Stromal cell of bone marrow (primary cell): ENCODE measurements at regions not wholly inside any gene's neighbourhood (a gene's known extent, or its start where the extent isn't known, plus 50 kb on each side); places are given as distances from the start of the nearest gene placed in this dataset.
A peak's percentile ranks its signal among the peaks of the same experiment; 100 is the strongest.

Experiments
- DNase-seq: peaks from one replicate; pipeline ENCODE4 v3.0.0-alpha.2; 2012; ENCODE audit warnings: low read depth

DNA sequence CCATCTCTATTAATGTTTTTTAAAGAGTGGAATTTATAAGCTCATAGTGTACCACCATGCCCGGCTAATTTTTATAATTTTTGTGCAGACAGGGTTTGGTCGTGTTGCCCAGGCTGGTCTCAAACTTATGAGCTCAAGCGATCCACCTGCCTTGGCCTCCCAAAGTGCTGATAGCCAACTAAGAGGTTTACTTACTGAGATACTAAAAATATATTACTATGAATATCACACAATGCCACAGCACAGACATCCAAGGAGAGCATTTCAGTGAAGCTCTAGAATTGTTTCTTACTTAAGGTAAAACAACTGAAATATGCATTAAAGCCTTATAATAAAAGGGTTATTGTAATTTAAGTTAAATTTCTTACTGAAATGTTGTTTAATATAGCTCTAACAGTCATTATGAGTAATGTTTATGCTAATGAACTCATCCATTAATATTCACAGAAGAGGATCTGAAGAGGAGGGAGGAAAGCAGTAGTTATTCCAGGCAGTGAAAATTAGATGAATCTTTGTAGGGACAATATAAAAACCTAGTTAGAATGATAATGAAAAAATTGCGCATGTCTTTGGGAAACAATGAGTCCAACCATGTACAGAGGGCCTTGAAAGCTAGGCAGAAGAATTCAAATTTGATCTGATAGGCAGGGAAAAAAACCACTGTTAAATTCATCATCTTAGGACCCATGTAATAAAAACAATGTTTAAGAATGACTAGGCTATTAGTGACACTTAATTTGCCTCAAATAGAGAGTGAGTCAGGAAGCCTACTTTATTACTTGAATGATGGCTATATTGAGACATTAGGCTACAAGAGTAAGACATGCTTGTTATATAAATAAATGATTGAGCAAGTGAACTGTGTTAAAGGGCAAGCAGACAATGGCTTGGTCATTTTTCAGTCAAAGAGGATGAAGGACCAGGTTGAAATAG lies 99.2 kb downstream of the SLC41A2 start:
- peak; percentile 50 for DNase-seq

- no peak for DNase-seq
Measured at GRCh38 chr12:104856531-104856930, 101.6 kb downstream of the SLC41A2 start.

DNA sequence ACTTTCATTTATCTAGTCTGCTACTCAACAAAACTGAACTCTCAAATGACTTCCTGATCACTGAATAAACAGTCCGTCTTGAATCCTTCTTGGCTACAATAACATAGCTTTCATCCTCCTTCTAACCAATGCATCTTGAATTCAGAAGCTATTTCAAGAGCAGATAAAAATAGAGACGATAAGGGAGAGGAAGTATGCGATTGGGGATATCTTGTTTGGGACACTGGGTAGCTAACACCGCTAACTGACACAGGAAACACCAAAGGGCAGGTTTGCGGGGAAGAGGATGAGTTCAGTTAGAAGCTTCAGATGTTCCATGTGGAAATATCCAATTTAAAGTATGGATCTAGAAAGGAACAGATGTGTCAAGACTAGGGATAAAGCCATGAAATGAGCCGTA lies 102.5 kb downstream of the SLC41A2 start:
- DNase-seq, result no peak

GRCh38 chr12:104852896-104853295 lies 105.2 kb downstream of the SLC41A2 start:
- DNase-seq, result no peak

GRCh38 chr12:104852102-104852501 lies 106.0 kb downstream of the SLC41A2 start:
- no peak for DNase-seq

- DNase-seq, result no peak
Measured at GRCh38 chr12:104850781-104851180, 107.3 kb downstream of the SLC41A2 start.

DNA sequence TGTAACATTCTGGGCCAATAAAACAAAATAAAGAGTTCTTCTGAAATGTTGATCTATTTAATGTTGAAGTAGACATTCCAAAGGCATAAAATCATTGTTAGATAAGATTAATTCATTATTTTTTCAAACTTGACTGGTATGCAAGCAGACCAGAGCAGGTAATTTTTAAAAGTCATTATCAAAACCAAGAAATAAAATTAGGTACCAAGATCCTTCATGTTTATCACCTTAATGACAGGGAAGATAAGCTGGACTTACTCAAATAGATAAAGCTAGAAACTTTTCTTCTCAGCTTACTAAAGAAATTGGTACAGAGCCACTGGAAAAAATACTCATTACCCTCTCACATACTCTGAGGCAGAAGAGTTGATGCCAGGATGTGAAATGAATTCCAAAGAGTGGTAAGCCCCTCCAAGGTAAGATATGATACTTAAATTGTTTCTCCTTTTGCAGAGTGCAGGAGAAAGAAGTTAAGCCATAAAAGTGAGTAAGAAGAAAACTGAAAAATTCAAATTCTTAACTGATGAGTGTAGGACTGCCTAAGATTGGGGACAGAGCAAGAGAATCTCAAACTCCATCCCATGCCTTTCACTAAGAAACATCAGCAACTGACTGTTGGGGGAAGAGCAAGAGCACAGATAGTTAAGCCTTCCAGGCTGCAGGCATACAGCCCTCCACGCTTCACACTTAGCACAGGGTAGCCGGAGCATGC lies 111.9 kb downstream of the SLC41A2 start:
- peak; percentile 6 for DNase-seq

DNA sequence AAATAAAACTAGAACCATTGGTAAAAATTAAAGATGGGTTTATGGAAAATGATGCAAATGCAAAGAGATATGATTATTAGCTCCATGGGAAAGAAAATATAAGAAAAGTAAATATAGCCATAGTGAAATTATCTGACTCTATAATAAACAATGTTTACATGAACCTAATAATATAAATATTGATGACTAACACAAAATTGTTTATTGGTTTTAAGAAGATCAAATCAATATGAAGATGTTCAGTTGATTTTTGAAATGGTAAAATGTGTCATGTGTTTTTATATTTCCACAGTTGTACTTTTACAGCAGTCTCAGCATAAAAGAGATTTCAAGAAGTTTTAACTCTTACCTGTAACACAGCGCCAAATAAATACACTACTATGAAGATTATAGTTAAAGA lies 114.0 kb downstream of the SLC41A2 start:
- no peak for DNase-seq

GRCh38 chr12:104840262-104840661 lies 117.8 kb downstream of the SLC41A2 start:
- DNase-seq, result no peak

GRCh38 chr12:104835317-104835716 lies 122.8 kb downstream of the SLC41A2 start:
- DNase-seq, result no peak

- DNase-seq, result no peak
Measured at GRCh38 chr12:104834607-104835006, 123.5 kb downstream of the SLC41A2 start.

DNA sequence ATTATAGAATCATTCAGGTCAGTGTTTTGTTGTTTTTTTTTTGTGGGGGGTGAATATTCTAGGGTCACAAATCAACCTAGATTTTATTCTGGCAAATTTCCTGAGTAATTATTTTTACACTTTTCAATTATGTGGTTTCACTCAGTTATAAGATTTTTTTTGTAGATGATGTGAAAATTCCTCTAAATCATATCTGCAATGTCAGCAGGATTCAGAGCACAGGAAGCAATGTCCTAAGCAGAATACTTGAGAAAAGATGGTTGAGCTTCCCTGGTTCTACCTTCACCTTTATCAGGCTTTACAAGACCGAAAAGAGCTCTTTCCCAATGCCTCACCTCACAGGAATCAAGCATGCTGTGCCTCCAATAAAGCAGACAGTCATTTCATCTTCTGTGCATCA lies 124.3 kb downstream of the SLC41A2 start:
- DNase-seq, result no peak

GRCh38 chr12:104828015-104828414 lies 130.1 kb downstream of the SLC41A2 start:
- no peak for DNase-seq

- no peak for DNase-seq
Measured at GRCh38 chr12:104827587-104827986, 130.5 kb downstream of the SLC41A2 start.

DNA sequence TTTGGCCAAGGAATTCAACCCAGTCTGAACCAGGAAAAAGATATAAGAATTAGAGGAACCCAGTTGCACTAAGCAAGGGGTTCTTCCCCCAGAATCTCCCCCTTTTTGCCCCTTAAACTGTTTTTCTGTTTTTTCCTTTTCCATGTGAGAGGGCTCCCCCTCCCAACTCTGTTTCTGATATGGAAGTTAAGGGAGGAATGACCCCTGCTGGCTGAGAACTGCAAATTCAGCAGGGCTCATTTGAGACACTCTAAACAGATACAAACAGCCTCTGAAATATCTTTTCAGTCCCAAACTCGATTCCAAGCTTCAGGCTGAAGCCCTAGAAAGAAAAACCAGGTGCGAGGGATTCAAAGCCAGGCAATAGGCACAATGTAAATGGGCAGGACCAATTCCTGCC lies 132.7 kb downstream of the SLC41A2 start:
- no peak for DNase-seq

- no peak for DNase-seq
Measured at GRCh38 chr12:104823985-104824461, 134.1 kb downstream of the SLC41A2 start.

- DNase-seq, result no peak
Measured at GRCh38 chr12:104822941-104823340, 135.1 kb downstream of the SLC41A2 start.

- no peak for DNase-seq
Measured at GRCh38 chr12:104816845-104817503, 141.1 kb downstream of the SLC41A2 start.

GRCh38 chr12:104815935-104816334 lies 142.2 kb downstream of the SLC41A2 start:
- no peak for DNase-seq

DNA sequence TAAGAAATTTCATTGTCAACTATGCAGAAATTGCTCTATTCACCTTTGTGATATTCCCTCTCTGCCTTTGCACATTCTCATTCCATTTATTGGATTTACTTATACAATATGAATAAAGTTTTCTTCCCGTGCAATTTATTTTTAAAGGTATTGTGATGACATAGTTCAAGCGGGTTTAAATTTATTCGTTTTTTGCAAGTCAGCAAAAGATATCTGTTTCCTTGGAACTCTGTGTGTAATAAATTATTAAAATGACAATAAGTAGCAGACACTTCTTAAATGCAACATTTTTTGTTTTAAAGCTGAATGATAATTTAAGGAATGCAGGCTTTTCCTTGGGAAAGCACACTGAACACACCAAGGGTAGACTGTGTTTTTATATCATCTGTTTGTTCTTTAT lies 143.1 kb downstream of the SLC41A2 start:
- DNase-seq, result no peak
